Heart left ventricle (tissue), 16 donors: ENCODE measurements at regions not wholly inside any gene's neighbourhood (a gene's known extent, or its start where the extent isn't known, plus 50 kb on each side); places are given as distances from the start of the nearest gene placed in this dataset.

Experiments
- ATAC-seq, 4 donors: fragments of 200-7000 bp; cut with Tn5 transposase; one replicate each; pipeline ENCODE4 v1.9.1; 2020 to 2022; ENCODE audit warnings: moderate library complexity in 4 of 4, mild to moderate bottlenecking in 3 of 4, moderate number of reproducible peaks in 1 of 4
- DNase-seq, 5 donors: peaks; one replicate each; pipeline ENCODE4 v3.0.0-alpha.2; 2020
- H3K27ac ChIP-seq, 12 donors: fragments of 200-600 bp; sonication (generic) in 4 of 12; one replicate each; pipeline versions ENCODE4 v1.5.0 to v1.8.0; 2016 to 2022; ENCODE audit warnings: mild to moderate bottlenecking in 2 of 12
- H3K27me3 ChIP-seq, 9 donors: fragments of 200-600 bp; sonication (generic) in 2 of 9; one replicate each; pipeline versions ENCODE4 v1.5.1 to v1.8.0; 2016 to 2022; ENCODE audit warnings: mild to moderate bottlenecking in 3 of 9
- H3K36me3 ChIP-seq, 9 donors: fragments of 200-600 bp; sonication (generic) in 2 of 9; one replicate each; pipeline versions ENCODE4 v1.5.0 to v1.8.0; 2018 to 2022; ENCODE audit warnings: mild to moderate bottlenecking in 2 of 9
- H3K4me1 ChIP-seq, 12 donors: fragments of 200-600 bp; sonication (generic) in 4 of 12; one replicate each; pipeline versions ENCODE4 v1.5.0 to v1.8.0; 2016 to 2022; ENCODE audit warnings: mild to moderate bottlenecking in 3 of 12
- H3K4me3 ChIP-seq, 12 donors: fragments of 200-600 bp; sonication (generic) in 4 of 12; one replicate each; pipeline versions ENCODE4 v1.5.0 to v1.8.0; 2017 to 2022; ENCODE audit warnings: mild to moderate bottlenecking in 9 of 12, moderate library complexity in 4 of 12
- H3K9me3 ChIP-seq, 12 donors: fragments of 200-600 bp; sonication (generic) in 4 of 12; one replicate each; pipeline versions ENCODE4 v1.5.0 to v1.8.0; 2016 to 2022; ENCODE audit warnings: mild to moderate bottlenecking in 1 of 12
- POLR2A ChIP-seq, 2 donors: fragments of 450-650 bp; IDR thresholded peaks; one replicate each; pipeline ENCODE4 v1.6.1; 2017; ENCODE audit warnings: antibody characterized with exemption in 2 of 2, mild to moderate bottlenecking in 2 of 2, moderate library complexity in 2 of 2
- WGBS, 4 donors: extraction: QIAGEN DNeasy Blood & Tissue Kit in 2 of 4; methylation state at CpG; one replicate each; pipeline versions ENCODE4 v1.1.5 to v1.1.7; 2013 to 2018; 5-methylcytosine and 5-hydroxymethylcytosine counted together
- intact Hi-C, 10 donors: fragments of 100-400 bp; cut with DNase I; formaldehyde crosslinking; loops; one replicate each; pipeline versions ENCODE4 v1.11.1 to v1.14.2; 2022
- TF ChIP-seq, protein P1 (sequence below), 12 donors: fragments of 200-600 bp; sonication (generic) in 4 of 12; IDR thresholded peaks; one replicate each; pipeline versions ENCODE4 v1.5.0 to v1.8.0; 2018 to 2022; ENCODE audit warnings: antibody characterized with exemption in 12 of 12, mild to moderate bottlenecking in 5 of 12
- donor health status: ischemic (EF 13 %, LVEDD 7.1; RV severe dilation, severe dysfunction).
- donor health status: healthy with polysubstance abuse.
- donor health status: DM: no; HTN: yes; CAD: no.
- donor health status: DM: no; HTN: no; CAD: no.
- donor health status: ischemic (EF 25% LVEDD 6.9; RV normal size, moderate dysfunction).
- donor health status: ischemic (EF 25% LVEDD 5.7; RV mildly dilated, moderate dysfunction).
- donor health status: healthy.
- donor health status: DM: yes; HTN: yes; CAD: no.
- donor health status: ischemic (EF 35%, LVEDD 5.7; RV mildly dilated, moderate dysfunction).
- donor health status: nonischemic (EF 11% LVEDD 7.7; RV severe dilation, severe dysfunction).
- donor health status: DM: yes; HTN: yes; CAD: no.
- donor health status: PGD.
- donor health status: ischemic (EF 29% LVEDD 5.4; RV normal size, mild dysfunction).
- donor health status: nonischemic (EF 23%, LVEDD 6.1; RV moderate dilation, normal function).

GRCh38 chr5:164341056-164341619 lies 835.7 kb downstream of the MAT2B start:
- no peak for ATAC-seq
- TF ChIP-seq, protein P1, sequence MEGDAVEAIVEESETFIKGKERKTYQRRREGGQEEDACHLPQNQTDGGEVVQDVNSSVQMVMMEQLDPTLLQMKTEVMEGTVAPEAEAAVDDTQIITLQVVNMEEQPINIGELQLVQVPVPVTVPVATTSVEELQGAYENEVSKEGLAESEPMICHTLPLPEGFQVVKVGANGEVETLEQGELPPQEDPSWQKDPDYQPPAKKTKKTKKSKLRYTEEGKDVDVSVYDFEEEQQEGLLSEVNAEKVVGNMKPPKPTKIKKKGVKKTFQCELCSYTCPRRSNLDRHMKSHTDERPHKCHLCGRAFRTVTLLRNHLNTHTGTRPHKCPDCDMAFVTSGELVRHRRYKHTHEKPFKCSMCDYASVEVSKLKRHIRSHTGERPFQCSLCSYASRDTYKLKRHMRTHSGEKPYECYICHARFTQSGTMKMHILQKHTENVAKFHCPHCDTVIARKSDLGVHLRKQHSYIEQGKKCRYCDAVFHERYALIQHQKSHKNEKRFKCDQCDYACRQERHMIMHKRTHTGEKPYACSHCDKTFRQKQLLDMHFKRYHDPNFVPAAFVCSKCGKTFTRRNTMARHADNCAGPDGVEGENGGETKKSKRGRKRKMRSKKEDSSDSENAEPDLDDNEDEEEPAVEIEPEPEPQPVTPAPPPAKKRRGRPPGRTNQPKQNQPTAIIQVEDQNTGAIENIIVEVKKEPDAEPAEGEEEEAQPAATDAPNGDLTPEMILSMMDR (IDR thresholded peaks at IDR 0.05), result no peak
- TF ChIP-seq POLR2A (IDR thresholded peaks at IDR 0.05), result no peak
- 67 to 77% (median 70%) methylated on average over 2 of the region's 2 CpGs for WGBS, 4 donors
- Histone ChIP-seq H3K9me3 (no peaks in the 10 kb centered on the region), H3K4me3 (no peak overlapping the region), H3K4me1 (peaks cover 0 to 4% (median 0%) of the 10 kb centered on the region in 12 donors), H3K27me3 (no peaks in the 10 kb centered on the region), H3K36me3 (no peaks in the 10 kb centered on the region), H3K27ac (no peak overlapping the region)
- no peak for DNase-seq
- intact Hi-C loops, result no loop called here

- Histone ChIP-seq H3K36me3 (no peaks in the 10 kb centered on the region), H3K9me3 (no peaks in the 10 kb centered on the region), H3K27ac (no peak overlapping the region), H3K4me3 (no peak overlapping the region), H3K27me3 (no peaks in the 10 kb centered on the region), H3K4me1 (peaks cover 0 to 4% (median 0%) of the 10 kb centered on the region in 12 donors)
- DNase-seq (peak; percentile 43 to 74 (median 66)), ATAC-seq (peak; percentile 74 to 94 (median 82))
- WGBS, 4 donors, result 34 to 43% (median 39%) methylated on average over 4 of the region's 4 CpGs
- intact Hi-C loops, result no loop called here
- TF ChIP-seq, protein P1 (IDR thresholded peaks at IDR 0.05), result no peak
- TF ChIP-seq POLR2A (IDR thresholded peaks at IDR 0.05), result no peak
Observed at GRCh38 chr5:164345173-164345849, 839.9 kb downstream of the MAT2B start.

DNA sequence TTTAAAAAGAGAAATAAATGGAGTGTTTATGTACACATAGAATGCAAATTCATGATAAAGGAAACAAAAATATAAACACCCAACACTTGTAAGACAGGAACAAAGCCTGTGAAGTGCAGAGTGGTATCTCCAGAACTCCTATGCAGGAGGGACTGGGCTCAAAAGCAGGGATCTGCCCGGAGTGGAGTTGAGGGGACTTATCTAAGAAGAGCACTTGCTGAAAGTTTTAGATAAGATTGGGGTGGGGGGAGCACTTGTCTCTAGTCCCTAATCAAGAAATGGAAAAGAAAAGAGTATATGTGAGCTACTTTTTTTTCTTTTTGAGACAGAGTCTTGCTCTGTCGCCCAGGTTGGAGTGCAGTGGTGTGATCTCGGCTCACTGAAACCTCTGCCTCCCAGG lies 840.4 kb downstream of the MAT2B start:
- Histone ChIP-seq H3K4me3 (no peak overlapping the region), H3K27me3 (no peaks in the 10 kb centered on the region), H3K4me1 (peaks cover 0 to 4% (median 0%) of the 10 kb centered on the region in 12 donors), H3K27ac (no peak overlapping the region), H3K9me3 (no peaks in the 10 kb centered on the region), H3K36me3 (no peaks in the 10 kb centered on the region)
- DNase-seq (no peak), ATAC-seq (no peak)
- intact Hi-C loops, result no loop called here
- TF ChIP-seq, protein P1 (IDR thresholded peaks at IDR 0.05), result no peak
- no peak for TF ChIP-seq POLR2A (IDR thresholded peaks at IDR 0.05)
- 52 to 62% (median 62%) methylated on average over 3 of the region's 3 CpGs for WGBS, 4 donors

DNA sequence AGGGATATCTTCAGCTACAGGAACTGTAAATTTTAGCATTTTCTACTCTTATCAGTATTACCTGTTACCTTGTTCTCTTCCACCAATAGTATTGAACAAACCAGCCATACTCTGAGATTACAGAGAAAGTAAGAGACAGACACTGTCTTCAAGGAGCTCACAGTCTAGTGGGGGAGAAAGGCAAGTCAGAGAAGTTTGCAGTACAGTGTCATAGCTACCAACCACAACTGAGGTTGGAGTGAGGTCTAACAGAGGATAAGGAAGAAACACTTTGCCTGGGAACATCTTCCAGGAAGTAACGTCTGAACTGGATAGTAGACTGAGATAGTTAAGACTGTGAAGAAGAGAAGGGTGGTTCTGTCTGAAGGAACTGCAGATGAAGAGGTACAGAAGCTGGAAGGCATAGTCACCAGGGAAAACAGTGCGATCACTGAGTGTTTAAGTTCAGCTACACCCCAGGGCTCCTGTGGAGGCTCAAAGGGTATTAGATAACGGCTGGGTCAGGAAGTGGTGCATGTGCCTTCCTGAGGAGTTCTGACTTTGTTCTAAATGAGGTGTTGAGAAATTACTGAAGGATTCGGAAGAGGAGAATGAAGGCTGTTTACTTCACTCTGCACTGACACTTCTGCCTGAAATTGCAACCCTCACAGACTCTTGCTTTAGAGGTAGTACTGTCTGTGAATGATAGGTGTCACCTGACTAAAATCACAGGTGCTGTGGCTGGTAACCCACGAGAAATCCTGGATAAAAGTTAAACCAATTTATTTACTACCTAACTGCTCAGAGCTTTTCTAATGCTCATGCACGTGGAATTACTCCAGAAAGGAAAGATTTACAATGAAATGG lies 841.6 kb downstream of the MAT2B start:
- no peaks in the 10 kb centered on the region for H3K36me3 ChIP-seq
- WGBS, 4 donors, result 37 to 47% (median 45%) methylated on average over 6 of the region's 6 CpGs
- intact Hi-C loops, result no loop called here
- no peak for DNase-seq
- no peak for ATAC-seq
- peaks cover 0 to under 1% (median 0%) of the 10 kb centered on the region in 9 donors for H3K27me3 ChIP-seq
- no peak overlapping the region for H3K27ac ChIP-seq
- no peak overlapping the region for H3K4me3 ChIP-seq
- peaks cover 0 to 4% (median 0%) of the 10 kb centered on the region in 12 donors for H3K4me1 ChIP-seq
- no peak for TF ChIP-seq POLR2A (IDR thresholded peaks at IDR 0.05)
- TF ChIP-seq, protein P1 (IDR thresholded peaks at IDR 0.05), result no peak
- no peaks in the 10 kb centered on the region for H3K9me3 ChIP-seq
